RKO (cell line): ENCODE measurements at regions not wholly inside any gene's neighbourhood (a gene's known extent, or its start where the extent isn't known, plus 50 kb on each side); places are given as distances from the start of the nearest gene placed in this dataset.

Source experiments
- DNase-seq: peaks from one replicate; pipeline ENCODE4 v3.0.0-alpha.2; 2016; ENCODE audit warnings: low spot score

DNA sequence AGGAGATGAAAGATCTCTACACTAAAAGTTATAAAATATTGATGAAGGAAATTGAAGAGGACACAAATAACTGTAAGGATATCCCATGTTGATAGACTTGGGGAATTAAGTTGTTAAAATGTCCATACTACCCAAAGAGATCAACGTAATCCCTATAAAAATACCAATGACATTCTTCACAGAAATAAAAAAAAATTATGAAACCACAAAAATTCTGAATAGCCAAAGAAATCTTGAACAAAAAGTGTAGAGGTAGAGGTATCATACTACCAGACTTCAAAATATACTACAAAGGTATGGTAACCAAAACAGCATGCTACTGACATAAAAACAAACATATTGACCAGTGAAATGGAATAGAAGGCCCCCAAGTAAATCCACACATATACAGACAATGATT, 71.5 kb upstream of the ELL2 start:
- no peak for DNase-seq

DNA sequence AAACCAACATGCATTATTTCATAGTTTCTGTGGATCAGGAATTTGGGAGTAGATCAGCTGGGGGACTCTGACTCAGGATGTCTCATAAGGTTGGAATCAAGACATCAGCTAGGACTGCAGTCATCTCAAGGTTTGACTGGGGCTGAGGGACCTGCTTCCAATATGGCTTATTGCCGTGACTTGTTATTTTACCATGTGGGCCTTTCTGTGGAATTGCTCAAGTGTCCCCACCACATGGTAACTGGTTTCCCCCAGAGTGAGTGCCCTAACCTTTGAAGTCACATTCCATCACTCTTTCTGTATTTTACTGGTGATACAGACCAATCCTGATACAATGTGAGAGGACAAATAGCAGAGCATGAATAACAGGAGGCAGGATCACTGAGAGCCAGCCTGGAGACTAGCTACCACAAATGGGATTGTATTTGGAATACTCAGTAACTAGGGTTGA, 70.2 kb upstream of the ELL2 start:
- peak; percentile 53 for DNase-seq

DNA sequence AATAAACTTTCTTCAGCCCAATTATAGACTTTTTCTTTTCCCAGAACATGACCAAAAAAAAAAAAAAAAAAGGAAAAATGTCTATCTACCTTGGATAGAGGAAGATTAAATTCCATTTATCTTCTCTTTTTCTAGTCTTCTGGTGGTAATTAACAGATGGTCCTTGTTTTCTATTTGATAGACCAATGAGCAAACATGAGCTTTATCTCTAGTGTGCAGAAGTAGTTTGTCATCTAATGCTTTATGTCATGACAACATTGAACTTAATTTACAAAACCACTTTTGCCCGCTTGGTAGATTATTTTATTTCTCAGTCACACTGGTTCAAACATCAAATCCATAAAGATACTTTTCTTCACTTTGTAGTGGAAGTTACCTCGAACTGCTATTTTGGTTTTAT, 69.5 kb upstream of the ELL2 start:
- no peak for DNase-seq

DNA sequence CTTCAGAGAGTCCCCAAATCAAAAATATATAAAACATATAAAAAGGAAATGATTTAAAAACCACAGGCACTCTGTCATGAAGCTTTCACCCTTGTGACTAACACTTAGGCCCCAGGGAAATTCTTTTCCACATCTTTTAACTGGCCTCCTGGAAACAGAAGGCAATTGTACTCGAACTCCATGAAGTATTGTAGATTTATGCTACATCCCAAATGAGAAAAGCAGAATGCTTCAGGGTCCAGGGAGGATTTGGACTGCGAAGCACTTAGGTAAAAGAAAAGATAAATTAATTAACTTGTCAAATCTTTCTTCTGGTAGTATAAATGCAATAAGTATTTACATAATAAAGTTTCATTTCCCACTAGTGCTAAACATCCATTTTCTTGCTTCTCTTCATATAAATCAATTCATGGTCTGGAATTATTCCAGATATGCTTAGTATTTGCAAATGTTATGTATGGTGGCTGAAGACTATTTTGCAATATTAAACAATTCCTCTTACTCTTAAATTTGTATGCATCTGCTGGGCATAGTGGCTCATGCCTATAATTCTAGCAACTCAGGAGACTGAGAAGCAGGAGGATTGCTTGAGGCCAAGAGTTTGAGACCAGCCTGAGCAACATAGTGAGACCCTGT, 64.9 kb upstream of the ELL2 start:
- DNase-seq: peak; percentile 11

DNA sequence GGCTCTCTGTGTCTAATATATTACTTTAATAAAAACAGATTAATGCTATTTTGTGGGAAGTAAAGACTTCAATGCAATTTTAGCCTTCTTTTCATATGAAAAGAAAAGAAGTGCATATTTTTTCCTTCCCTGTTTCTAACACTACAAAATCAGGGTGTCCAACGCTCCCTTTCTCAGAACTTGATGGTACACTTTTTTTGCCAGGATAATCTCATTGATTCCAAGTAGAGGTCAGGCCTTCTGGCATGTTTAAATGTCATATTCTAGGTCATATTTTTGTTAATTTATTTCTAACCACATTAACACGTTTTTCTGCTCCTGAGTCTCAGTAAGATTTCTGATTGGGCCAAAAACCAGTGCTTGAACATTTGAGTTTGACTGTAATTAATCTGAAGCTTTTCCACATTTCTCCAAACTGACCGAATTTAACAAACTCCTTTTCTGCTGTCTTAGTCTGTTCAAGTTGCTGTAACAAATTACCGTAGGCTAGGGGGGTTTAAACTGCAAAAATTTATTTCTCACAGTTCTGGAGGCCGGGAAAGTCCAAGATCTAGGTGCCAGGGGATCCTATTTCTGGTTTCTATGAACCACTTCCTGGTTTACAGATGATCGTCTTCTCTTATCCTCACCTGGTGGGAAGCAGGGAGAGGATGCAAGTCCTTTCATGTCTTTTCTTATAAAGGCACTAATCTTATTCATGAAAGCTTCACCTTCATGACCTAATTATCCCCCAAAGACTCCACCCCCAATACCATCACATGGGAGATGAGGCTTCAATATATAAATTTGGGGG, 63.2 kb upstream of the ELL2 start:
- DNase-seq: no peak

DNA sequence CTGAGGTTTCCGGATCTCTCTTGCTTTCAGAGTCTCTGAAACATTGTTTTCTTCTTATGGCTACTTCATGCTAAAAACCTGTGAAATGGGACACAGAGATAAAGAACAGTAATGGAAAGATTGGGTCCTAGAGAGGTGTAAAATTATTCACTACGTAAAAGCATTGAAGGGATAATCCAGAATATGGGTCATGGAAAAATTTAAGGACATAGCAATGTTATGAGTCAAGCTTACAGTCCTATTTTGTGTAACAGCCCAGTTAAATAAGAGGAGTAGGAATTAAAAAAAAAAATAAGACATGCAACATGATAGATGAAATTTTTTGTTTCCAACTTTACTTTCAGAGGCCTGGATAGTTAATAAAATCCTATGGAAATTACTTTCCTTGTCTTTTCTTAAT, 61.9 kb upstream of the ELL2 start:
- DNase-seq: peak; percentile 48

DNA sequence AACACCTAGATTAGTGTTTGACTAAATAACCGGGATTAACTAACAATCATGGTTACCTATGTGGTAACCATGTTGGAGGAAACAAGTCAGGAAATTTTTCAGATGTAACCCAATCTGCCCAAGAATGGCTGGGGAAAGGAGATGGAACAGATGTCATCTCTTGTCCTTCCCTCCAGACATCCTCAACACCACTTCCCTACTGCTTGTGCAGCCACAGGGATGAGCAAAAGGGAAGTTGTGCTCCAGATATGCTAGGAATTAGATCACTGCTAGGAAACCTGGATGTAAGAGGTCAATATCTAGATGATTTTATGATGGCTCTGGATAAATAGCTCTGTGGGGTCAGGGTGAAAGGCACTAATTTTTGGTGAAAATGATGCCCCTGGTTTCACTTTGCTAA, 61.3 kb upstream of the ELL2 start:
- DNase-seq: no peak

DNA sequence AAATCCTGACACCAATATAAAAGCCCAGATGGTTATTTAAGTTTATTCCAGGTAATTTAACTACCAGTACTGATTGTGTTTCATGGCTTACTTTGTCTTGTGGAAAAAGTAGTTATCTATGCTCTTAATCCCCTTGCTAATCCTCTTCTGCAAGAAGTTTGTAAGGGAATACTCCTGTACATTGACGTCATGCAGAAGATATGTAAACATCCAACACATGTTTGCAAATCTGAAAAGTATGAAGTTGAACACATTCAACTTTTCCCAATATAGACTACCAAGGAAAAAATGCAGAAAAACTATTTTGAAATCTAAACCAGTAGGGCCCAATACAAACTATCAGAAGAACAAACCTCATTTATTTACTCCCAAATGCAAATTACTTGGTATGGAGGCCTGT, 56.3 kb upstream of the ELL2 start:
- no peak for DNase-seq

DNA sequence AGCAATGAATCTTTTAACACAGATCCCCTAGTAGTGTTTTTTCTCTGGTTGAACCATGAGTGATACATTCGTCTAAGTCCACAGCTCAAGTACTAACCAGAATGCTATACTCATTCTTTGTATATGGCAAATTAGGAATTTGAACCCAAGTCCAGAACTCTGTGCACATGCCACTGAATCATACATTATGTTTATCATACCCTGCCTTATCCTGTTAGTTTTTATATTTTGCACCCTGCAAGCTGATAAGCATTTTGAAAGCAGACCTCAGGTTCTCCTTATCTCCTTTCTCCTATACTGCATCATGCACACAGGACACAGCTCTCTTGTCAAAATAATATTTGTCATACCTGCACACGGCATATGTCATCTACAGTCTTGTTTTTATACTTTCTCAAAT, 54.6 kb upstream of the ELL2 start:
- no peak for DNase-seq

DNA sequence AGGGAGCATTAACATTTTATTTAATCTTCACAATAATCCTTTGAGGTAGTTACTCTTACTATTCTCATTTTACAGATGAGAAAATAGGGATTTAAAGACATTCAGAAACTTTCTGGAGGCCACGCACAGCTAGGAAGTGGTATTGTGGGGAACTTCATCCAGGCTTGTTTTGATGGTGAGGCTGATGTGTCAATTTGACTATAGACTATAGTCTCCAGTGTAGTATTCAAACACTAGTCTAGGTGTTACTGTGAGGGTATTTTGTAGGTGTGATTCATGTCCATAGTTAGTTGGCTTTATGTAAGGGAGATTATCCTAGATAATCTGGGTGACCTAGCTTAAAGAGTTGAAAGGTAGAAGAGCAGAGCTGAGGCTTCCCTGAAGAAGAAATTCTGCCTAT, 54.1 kb upstream of the ELL2 start:
- DNase-seq: no peak

DNA sequence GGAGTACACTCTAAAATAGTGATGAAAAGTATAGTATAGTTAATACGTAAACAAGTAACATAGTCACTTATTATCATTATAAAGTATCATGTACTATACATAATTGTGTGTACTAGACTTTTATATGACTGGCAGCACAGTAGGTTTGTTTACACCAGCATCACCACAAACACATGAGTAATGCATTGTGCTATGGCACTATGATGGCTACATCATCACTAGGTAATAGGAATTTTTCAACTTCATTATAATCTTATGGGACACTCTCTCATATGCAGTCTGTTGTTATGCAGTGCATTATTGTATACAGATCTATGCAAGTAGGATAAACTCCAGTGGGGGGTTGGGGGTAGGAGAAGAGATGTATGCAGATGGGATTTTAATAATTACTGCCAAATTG, 52.7 kb upstream of the ELL2 start:
- DNase-seq: no peak

DNA sequence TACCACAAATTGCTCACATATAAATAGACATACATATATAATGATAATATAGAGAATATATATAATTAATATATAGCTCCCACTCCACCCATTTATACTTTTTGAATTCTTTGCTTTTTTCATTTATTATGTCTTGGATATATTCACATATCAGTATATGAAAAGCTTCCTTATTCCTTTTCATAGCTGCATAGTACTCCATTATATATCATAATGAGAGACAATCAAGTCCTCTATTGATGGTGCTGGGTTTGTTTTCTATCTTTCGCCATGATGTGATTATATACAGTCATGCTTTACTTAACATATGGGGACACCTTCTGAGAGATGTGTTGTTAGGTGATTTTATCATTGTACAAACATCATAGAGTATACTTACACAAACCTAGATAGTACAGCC, 51.6 kb upstream of the ELL2 start:
- DNase-seq: no peak

DNA sequence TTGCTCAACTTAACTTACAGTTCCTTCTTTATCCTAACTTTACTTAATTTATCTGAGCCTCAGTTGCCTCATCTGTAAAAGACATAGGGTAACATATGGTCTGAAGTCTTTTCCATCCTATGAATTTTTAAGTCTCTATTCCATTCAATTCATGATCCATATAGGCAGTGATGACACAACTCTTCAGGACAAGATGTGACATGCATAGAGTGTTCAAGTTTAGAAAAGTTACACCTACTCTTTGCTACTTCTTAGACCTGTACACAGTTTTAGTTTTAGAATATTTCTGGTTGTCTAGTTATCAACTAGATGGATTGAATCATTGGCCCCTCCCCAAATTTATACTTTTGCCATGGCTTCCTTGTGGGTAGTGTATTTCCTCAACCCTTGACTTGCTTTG, 50.7 kb upstream of the ELL2 start:
- no peak for DNase-seq
